ENCODE measurements at regions not wholly inside any gene's neighbourhood (a gene's known extent, or its start where the extent isn't known, plus 50 kb on each side); places are given as distances from the start of the nearest gene placed in this dataset.

DNA sequence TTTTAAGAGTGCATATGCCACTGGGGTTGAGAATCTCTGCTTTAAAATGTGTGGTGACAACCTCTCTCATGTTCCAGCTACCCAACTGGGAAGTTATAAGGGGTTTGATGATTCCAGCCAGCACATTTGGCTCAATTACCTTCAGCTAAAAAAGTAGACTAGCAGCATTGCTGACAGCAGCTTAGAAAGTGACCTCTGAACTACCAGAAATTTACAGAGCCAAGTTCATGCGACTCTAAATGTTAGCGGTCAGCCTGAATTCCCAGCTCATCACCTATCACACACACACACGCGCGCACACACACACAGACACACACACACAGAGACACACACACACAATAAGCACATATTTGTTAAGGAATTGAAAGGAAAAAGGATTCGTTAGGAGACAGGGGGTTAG lies 377.5 kb downstream of the TMEM167A start:
- in situ Hi-C loops (cut with MboI; ENCODE audit: low pct_unique_long_range_greater_than_20kb, low sequenced_read_pairs, unreplicated experiment): no loop called here
- DNase-seq (ENCODE audit: low spot score): no peak
- TF ChIP-seq, protein P1, sequence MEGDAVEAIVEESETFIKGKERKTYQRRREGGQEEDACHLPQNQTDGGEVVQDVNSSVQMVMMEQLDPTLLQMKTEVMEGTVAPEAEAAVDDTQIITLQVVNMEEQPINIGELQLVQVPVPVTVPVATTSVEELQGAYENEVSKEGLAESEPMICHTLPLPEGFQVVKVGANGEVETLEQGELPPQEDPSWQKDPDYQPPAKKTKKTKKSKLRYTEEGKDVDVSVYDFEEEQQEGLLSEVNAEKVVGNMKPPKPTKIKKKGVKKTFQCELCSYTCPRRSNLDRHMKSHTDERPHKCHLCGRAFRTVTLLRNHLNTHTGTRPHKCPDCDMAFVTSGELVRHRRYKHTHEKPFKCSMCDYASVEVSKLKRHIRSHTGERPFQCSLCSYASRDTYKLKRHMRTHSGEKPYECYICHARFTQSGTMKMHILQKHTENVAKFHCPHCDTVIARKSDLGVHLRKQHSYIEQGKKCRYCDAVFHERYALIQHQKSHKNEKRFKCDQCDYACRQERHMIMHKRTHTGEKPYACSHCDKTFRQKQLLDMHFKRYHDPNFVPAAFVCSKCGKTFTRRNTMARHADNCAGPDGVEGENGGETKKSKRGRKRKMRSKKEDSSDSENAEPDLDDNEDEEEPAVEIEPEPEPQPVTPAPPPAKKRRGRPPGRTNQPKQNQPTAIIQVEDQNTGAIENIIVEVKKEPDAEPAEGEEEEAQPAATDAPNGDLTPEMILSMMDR (IDR thresholded peaks at IDR 0.05; ENCODE audit: extremely low read depth, insufficient read depth, missing control alignments): no peak

DNA sequence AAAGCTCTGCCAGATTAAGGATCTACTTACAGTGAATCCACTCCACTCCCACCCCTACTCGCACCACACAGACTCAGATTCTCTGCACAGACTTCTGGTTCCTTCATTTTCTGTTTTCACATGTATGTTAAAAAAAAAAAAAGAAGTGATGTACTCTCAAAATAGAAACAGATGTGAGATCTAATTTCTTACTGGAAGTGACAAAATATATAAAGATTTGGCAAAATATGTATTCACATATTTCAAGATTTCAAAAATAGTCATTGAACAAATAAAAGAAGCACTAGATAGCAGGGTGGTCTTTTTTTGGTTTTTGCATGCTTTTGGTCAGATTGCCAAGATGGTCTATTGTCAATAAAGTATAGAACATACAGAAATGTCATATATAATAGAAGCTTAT lies 379.2 kb downstream of the TMEM167A start:
- DNase-seq (ENCODE audit: low spot score): no peak
- in situ Hi-C loops (cut with MboI; ENCODE audit: low pct_unique_long_range_greater_than_20kb, low sequenced_read_pairs, unreplicated experiment): no loop called here
- TF ChIP-seq, protein P1 (IDR thresholded peaks at IDR 0.05; ENCODE audit: extremely low read depth, insufficient read depth, missing control alignments): no peak

DNA sequence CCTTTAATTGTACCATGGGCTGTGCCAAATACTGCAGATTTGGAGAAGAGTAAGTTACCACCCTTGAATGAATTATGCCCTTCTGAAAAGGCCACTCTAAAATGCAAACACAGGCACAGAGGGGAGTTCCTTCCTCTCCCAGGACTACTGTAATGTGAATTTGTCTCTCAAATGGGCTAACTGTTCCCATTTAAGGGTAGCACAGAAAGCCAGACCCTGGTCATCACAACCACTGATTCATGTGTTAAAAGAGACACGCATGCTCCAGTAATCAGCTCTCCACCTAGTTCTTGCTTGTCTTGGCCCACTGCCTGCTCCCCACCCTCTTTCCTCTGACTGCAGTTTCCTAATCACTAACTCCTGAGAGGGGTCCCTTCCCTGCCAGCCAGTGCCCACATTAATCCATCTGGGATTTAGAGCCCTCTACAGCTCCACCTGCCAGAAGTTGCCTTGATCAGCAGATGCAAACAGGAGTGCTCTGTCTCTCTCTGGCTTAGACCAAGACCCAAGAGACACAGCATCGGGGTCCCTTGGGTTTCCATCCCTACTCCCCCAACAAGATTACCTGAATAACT lies 382.4 kb downstream of the TMEM167A start:
- DNase-seq (ENCODE audit: low spot score): no peak
- in situ Hi-C loops (cut with MboI; ENCODE audit: low pct_unique_long_range_greater_than_20kb, low sequenced_read_pairs, unreplicated experiment): no loop called here
- TF ChIP-seq, protein P1 (IDR thresholded peaks at IDR 0.05; ENCODE audit: extremely low read depth, insufficient read depth, missing control alignments): no peak

DNA sequence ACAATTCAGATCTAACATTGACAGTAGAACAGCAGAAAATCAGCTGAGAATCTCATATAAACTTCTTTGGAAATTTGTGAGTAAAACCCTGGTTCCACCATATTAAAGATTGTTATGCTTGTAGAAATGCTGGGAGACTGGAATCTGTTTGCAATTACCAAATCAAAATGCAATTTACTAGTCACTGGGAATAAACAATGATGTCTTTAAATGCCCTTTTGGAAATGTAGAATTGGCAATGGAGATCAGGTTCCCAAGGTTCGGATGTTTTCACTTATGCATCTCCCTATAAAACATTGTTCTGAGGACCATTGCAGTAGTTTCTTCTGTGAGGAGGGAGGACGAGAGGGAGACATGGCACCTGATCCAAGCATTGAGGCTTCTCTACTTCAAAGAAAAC lies 384.4 kb downstream of the TMEM167A start:
- in situ Hi-C loops (cut with MboI; ENCODE audit: low pct_unique_long_range_greater_than_20kb, low sequenced_read_pairs, unreplicated experiment): no loop called here
- TF ChIP-seq, protein P1 (IDR thresholded peaks at IDR 0.05; ENCODE audit: extremely low read depth, insufficient read depth, missing control alignments): no peak
- no peak for DNase-seq (ENCODE audit: low spot score)

DNA sequence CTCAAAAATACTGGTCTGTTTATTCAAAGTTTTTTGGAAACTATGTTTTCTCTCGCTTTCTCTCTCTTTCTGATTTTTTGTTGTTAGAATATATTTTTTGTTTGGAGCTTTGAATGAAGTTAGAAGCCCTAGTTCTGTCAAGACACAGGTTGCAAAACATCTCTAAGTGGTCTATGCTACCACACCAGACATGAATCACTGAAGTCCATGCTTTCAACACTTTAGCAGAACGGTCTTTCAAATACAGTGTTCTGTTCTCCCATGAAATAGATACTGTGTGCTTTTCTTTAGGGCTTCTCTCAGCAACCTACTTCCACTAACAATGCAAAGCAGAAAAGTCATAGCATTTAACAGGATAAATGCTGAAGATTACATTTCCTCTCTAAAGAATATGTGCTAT lies 392.5 kb downstream of the TMEM167A start:
- in situ Hi-C loops (cut with MboI; ENCODE audit: low pct_unique_long_range_greater_than_20kb, low sequenced_read_pairs, unreplicated experiment): no loop called here
- DNase-seq (ENCODE audit: low spot score): no peak
- TF ChIP-seq, protein P1 (IDR thresholded peaks at IDR 0.05; ENCODE audit: extremely low read depth, insufficient read depth, missing control alignments): no peak

DNA sequence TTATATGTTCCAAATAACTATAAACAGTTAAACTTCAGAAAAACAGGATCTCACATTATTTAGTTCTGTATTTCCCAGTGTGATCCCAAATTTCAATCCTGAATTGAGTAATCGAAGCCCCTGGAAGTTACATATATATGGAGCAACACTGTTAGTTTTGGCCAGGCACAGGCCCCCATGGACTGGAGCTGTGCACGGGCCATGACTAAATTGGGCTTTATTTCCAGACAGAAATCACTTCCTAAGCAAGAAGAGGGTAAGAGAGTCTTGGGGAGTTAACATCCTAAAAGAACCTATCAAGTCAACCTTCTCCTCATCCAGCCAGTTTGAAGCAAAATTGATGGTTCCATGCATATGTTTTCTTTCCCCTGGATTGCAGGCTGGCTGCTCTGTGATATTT lies 393.0 kb downstream of the TMEM167A start:
- no peak for DNase-seq (ENCODE audit: low spot score)
- TF ChIP-seq, protein P1 (IDR thresholded peaks at IDR 0.05; ENCODE audit: extremely low read depth, insufficient read depth, missing control alignments): no peak
- in situ Hi-C loops (cut with MboI; ENCODE audit: low pct_unique_long_range_greater_than_20kb, low sequenced_read_pairs, unreplicated experiment): no loop called here

DNA sequence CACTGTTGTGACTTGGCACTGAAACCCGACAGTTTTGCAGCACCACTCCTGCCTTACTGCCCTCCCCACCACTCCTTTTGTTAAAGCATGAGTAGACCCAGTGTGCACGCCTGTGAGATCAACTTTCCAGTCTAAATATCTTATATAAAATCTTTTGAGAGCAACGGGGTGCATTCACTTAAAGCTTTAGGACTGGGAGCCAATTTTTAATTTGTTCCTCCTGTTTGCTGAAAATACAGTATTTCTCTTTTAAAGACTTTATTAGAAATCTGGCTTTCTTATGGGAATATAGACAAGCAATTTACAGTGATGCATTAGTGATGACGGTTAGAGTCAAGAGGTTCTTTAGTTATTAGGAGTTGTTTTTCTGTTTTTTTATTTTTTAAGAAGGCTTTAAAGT lies 397.5 kb downstream of the TMEM167A start:
- TF ChIP-seq, protein P1 (IDR thresholded peaks at IDR 0.05; ENCODE audit: extremely low read depth, insufficient read depth, missing control alignments): no peak
- no peak for DNase-seq (ENCODE audit: low spot score)
- in situ Hi-C loops (cut with MboI; ENCODE audit: low pct_unique_long_range_greater_than_20kb, low sequenced_read_pairs, unreplicated experiment): no loop called here
